Karpas-422 (cell line): ENCODE measurements at regions not wholly inside any gene's neighbourhood (a gene's known extent, or its start where the extent isn't known, plus 50 kb on each side); places are given as distances from the start of the nearest gene placed in this dataset.
"Not testable (repeated sequence)": the region's sequence is repeated elsewhere in the genome, so short reads cannot be mapped to it uniquely, and the experiment has no call there.

Experiments used
- DNase-seq: peaks from one replicate; pipeline ENCODE4 v3.0.0-alpha.2; 2015
- H2AFZ ChIP-seq: fragments of 200-600 bp; sonication (generic); 2 replicates; pipeline ENCODE4 v1.6.1; 2014; ENCODE audit warnings: antibody characterized with exemption, low read length, mixed read lengths
- H3K27ac ChIP-seq: fragments of 200-600 bp; sonication (generic); 2 replicates; pipeline ENCODE4 v1.5.1; 2014; ENCODE audit warnings: mild to moderate bottlenecking, low read length, moderate library complexity
- H3K27me3 ChIP-seq: fragments of 200-600 bp; sonication (generic); 2 replicates; pipeline ENCODE4 v1.6.1; 2014; ENCODE audit warnings: low read length, mixed read lengths
- H3K36me3 ChIP-seq: fragments of 200-600 bp; sonication (generic); 2 replicates; pipeline ENCODE4 v1.6.1; 2014; ENCODE audit warnings: low read length, mixed read lengths; ENCODE audit not compliant: insufficient read depth
- H3K4me1 ChIP-seq: fragments of 200-600 bp; sonication (generic); 2 replicates; pipeline ENCODE4 v1.6.1; 2014; ENCODE audit warnings: mild to moderate bottlenecking, low read length, mixed read lengths
- H3K4me2 ChIP-seq: fragments of 200-600 bp; sonication (generic); 2 replicates; pipeline ENCODE4 v1.6.1; 2014; ENCODE audit warnings: low read length, low read depth, mild to moderate bottlenecking; ENCODE audit not compliant: poor library complexity, severe bottlenecking
- H3K4me3 ChIP-seq: fragments of 200-600 bp; sonication (generic); 2 replicates; pipeline ENCODE4 v1.5.1; 2014; ENCODE audit warnings: mild to moderate bottlenecking, antibody characterized with exemption, low read length, mixed read lengths
- H3K79me2 ChIP-seq: fragments of 200-600 bp; sonication (generic); 2 replicates; pipeline ENCODE4 v1.6.1; 2014; ENCODE audit warnings: mild to moderate bottlenecking, low read length, mixed read lengths
- H3K9ac ChIP-seq: fragments of 200-600 bp; sonication (generic); 2 replicates; pipeline ENCODE4 v1.6.0; 2014; ENCODE audit warnings: low read length
- H3K9me2 ChIP-seq: fragments of 200-600 bp; sonication (generic), shearing (Covaris generic); replicated peaks from 2 replicates; pipeline ENCODE4 v1.6.0; 2014; ENCODE audit warnings: mild to moderate bottlenecking, low read length, moderate library complexity; ENCODE audit not compliant: insufficient read depth
- H3K9me3 ChIP-seq: fragments of 300-700, 200-600 bp; sonication (generic); 2 replicates; pipeline ENCODE4 v1.6.1; 2014; ENCODE audit warnings: low read length, mixed read lengths
- H4K20me1 ChIP-seq: fragments of 200-600 bp; sonication (generic); 2 replicates; pipeline ENCODE4 v1.6.1; 2014; ENCODE audit warnings: mild to moderate bottlenecking, antibody characterized with exemption, low read length, low read depth; ENCODE audit not compliant: insufficient read depth

GRCh38 chr7:42661312-42661711 lies 250.6 kb downstream of the C7orf25 start:
- no peak overlapping the region for H3K4me2 ChIP-seq
- no peak for DNase-seq
- H3K79me2 ChIP-seq, result no peaks in the 10 kb centered on the region
- no peaks in the 10 kb centered on the region for H3K4me1 ChIP-seq
- H3K27me3 ChIP-seq, result no peaks in the 10 kb centered on the region
- no peaks in the 10 kb centered on the region for H3K9me3 ChIP-seq
- H3K36me3 ChIP-seq, result no peaks in the 10 kb centered on the region
- no peak overlapping the region for H3K27ac ChIP-seq
- H3K9me2 ChIP-seq, result no peaks in the 10 kb centered on the region
- H3K4me3 ChIP-seq, result no peak overlapping the region
- H4K20me1 ChIP-seq, result no peaks in the 10 kb centered on the region
- H3K9ac ChIP-seq, result no peak overlapping the region
- H2AFZ ChIP-seq, result no peak overlapping the region

- no peaks in the 10 kb centered on the region for H4K20me1 ChIP-seq
- no peaks in the 10 kb centered on the region for H3K36me3 ChIP-seq
- no peak for DNase-seq
- no peak overlapping the region for H3K4me3 ChIP-seq
- H3K9me3 ChIP-seq, result no peaks in the 10 kb centered on the region
- no peak overlapping the region for H2AFZ ChIP-seq
- no peaks in the 10 kb centered on the region for H3K79me2 ChIP-seq
- no peaks in the 10 kb centered on the region for H3K4me1 ChIP-seq
- 0 out of 2 replicates have a peak, but pooled peaks cover 2% of the 10 kb centered on the region for H3K27me3 ChIP-seq
- H3K9ac ChIP-seq, result no peak overlapping the region
- H3K27ac ChIP-seq, result no peak overlapping the region
- H3K9me2 ChIP-seq, result no peaks in the 10 kb centered on the region
- no peak overlapping the region for H3K4me2 ChIP-seq
Measured at GRCh38 chr7:42650701-42651100, 261.2 kb downstream of the C7orf25 start.

GRCh38 chr7:42650171-42650570 lies 261.7 kb downstream of the C7orf25 start:
- H3K4me1 ChIP-seq, result no peaks in the 10 kb centered on the region
- H3K27ac ChIP-seq, result no peak overlapping the region
- no peaks in the 10 kb centered on the region for H3K36me3 ChIP-seq
- no peaks in the 10 kb centered on the region for H3K79me2 ChIP-seq
- no peaks in the 10 kb centered on the region for H4K20me1 ChIP-seq
- no peak for DNase-seq
- H3K4me2 ChIP-seq, result no peak overlapping the region
- no peaks in the 10 kb centered on the region for H3K9me2 ChIP-seq
- H3K9ac ChIP-seq, result no peak overlapping the region
- H2AFZ ChIP-seq, result no peak overlapping the region
- H3K4me3 ChIP-seq, result no peak overlapping the region
- H3K9me3 ChIP-seq, result no peaks in the 10 kb centered on the region
- H3K27me3 ChIP-seq, result 0 out of 2 replicates have a peak, but pooled peaks cover 2% of the 10 kb centered on the region

GRCh38 chr7:42645906-42646305 lies 266.0 kb downstream of the C7orf25 start:
- Histone ChIP-seq H2AFZ (no peak overlapping the region), H3K9ac (no peak overlapping the region), H3K9me3 (no peaks in the 10 kb centered on the region), H3K9me2 (no peaks in the 10 kb centered on the region), H3K4me3 (no peak overlapping the region), H3K36me3 (no peaks in the 10 kb centered on the region), H3K79me2 (no peaks in the 10 kb centered on the region), H3K27ac (no peak overlapping the region), H3K27me3 (no peaks in the 10 kb centered on the region), H3K4me1 (no peaks in the 10 kb centered on the region), H4K20me1 (no peaks in the 10 kb centered on the region), H3K4me2 (no peak overlapping the region)
- no peak for DNase-seq

GRCh38 chr7:42642699-42643098 lies 269.2 kb downstream of the C7orf25 start:
- H4K20me1 ChIP-seq, result no peaks in the 10 kb centered on the region

GRCh38 chr7:42639930-42640329 lies 271.9 kb downstream of the C7orf25 start:
- Histone ChIP-seq H3K9me3 (no peaks in the 10 kb centered on the region), H3K9ac (no peak overlapping the region)

More at GRCh38 chr7:42642699-42643098, 269.2 kb downstream of the C7orf25 start:
- Histone ChIP-seq H3K4me2 (no peak overlapping the region), H3K27ac (no peak overlapping the region), H3K4me1 (no peaks in the 10 kb centered on the region), H3K4me3 (no peak overlapping the region), H3K9ac (no peak overlapping the region), H3K9me2 (no peaks in the 10 kb centered on the region), H3K27me3 (no peaks in the 10 kb centered on the region), H3K36me3 (no peaks in the 10 kb centered on the region), H3K9me3 (no peaks in the 10 kb centered on the region), H2AFZ (no peak overlapping the region), H3K79me2 (no peaks in the 10 kb centered on the region)
- DNase-seq, result no peak

GRCh38 chr7:42636380-42636779 lies 275.5 kb downstream of the C7orf25 start:
- not testable (repeated sequence) for H3K79me2 ChIP-seq, H3K27ac ChIP-seq, H2AFZ ChIP-seq, H3K9me3 ChIP-seq, H3K9ac ChIP-seq, H3K27me3 ChIP-seq, H3K4me2 ChIP-seq, H3K4me3 ChIP-seq, H3K36me3 ChIP-seq, DNase-seq, H3K9me2 ChIP-seq, H4K20me1 ChIP-seq, H3K4me1 ChIP-seq

More at GRCh38 chr7:42639930-42640329, 271.9 kb downstream of the C7orf25 start:
- H4K20me1 ChIP-seq, result no peaks in the 10 kb centered on the region
- H2AFZ ChIP-seq, result no peak overlapping the region
- H3K4me1 ChIP-seq, result no peaks in the 10 kb centered on the region
- no peak overlapping the region for H3K4me3 ChIP-seq
- no peaks in the 10 kb centered on the region for H3K9me2 ChIP-seq
- no peak overlapping the region for H3K27ac ChIP-seq
- no peaks in the 10 kb centered on the region for H3K27me3 ChIP-seq
- H3K79me2 ChIP-seq, result no peaks in the 10 kb centered on the region
- peak; percentile 43 for DNase-seq
- no peak overlapping the region for H3K4me2 ChIP-seq
- H3K36me3 ChIP-seq, result no peaks in the 10 kb centered on the region

GRCh38 chr7:42628054-42628453 lies 283.8 kb downstream of the C7orf25 start:
- Histone ChIP-seq H3K79me2 (no peaks in the 10 kb centered on the region), H3K4me1 (no peaks in the 10 kb centered on the region), H3K9ac (no peak overlapping the region), H3K9me2 (0 out of 2 replicates have a peak, but pooled peaks cover 5% of the 10 kb centered on the region), H3K4me2 (no peak overlapping the region), H3K27me3 (no peaks in the 10 kb centered on the region), H3K4me3 (no peak overlapping the region), H3K36me3 (no peaks in the 10 kb centered on the region), H2AFZ (no peak overlapping the region), H3K27ac (no peak overlapping the region), H3K9me3 (no peaks in the 10 kb centered on the region), H4K20me1 (no peaks in the 10 kb centered on the region)
- no peak for DNase-seq

- H3K27ac ChIP-seq, result no peak overlapping the region
- no peaks in the 10 kb centered on the region for H3K79me2 ChIP-seq
- H3K9ac ChIP-seq, result no peak overlapping the region
- H3K9me3 ChIP-seq, result no peaks in the 10 kb centered on the region
- H3K9me2 ChIP-seq, result 0 out of 2 replicates have a peak, but pooled peaks cover 5% of the 10 kb centered on the region
- no peak overlapping the region for H3K4me3 ChIP-seq
- no peaks in the 10 kb centered on the region for H3K27me3 ChIP-seq
- H3K36me3 ChIP-seq, result no peaks in the 10 kb centered on the region
- DNase-seq, result no peak
- H2AFZ ChIP-seq, result no peak overlapping the region
- no peaks in the 10 kb centered on the region for H4K20me1 ChIP-seq
- no peak overlapping the region for H3K4me2 ChIP-seq
- H3K4me1 ChIP-seq, result no peaks in the 10 kb centered on the region
Measured at GRCh38 chr7:42627626-42628025, 284.2 kb downstream of the C7orf25 start.
